Activated CD4-positive, alpha-beta T cell treated with anti-CD3 and anti-CD28 coated beads for 36 hours (primary cell): ENCODE measurements at regions not wholly inside any gene's neighbourhood (a gene's known extent, or its start where the extent isn't known, plus 50 kb on each side); places are given as distances from the start of the nearest gene placed in this dataset.
"Not testable (repeated sequence)": the region's sequence is repeated elsewhere in the genome, so short reads cannot be mapped to it uniquely, and the experiment has no call there.

ENCODE experiments used
- ATAC-seq: fragments of 200-7000 bp; cut with Tn5 transposase; one replicate; pipeline ENCODE4 v1.10.0; 2021; ENCODE audit warnings: mild to moderate bottlenecking, moderate library complexity
- CTCF ChIA-PET: fragments of 350-600 bp; sonication (Branson Sonifier 250); formaldehyde crosslinking; loops from one replicate; lab custom pipeline; 2021; ENCODE audit warnings: antibody characterized with exemption; lab: Charles Lee
- POLR2A ChIA-PET: fragments of 350-600 bp; sonication (Branson Sonifier 250); formaldehyde crosslinking; loops from one replicate; lab custom pipeline; 2021; ENCODE audit warnings: antibody characterized with exemption, inconsistent platforms; lab: Charles Lee
- DNase-seq: peaks from one replicate; pipeline ENCODE4 v3.0.0-alpha.2; 2020
- H3K27ac Mint-ChIP-seq: one replicate; pipeline ENCODE4 v1.8.0; 2021; ENCODE audit warnings: mixed read lengths
- H3K27me3 Mint-ChIP-seq: one replicate; pipeline ENCODE4 v1.8.0; 2021; ENCODE audit warnings: mixed read lengths
- H3K36me3 Mint-ChIP-seq: one replicate; pipeline ENCODE4 v1.8.0; 2021; ENCODE audit warnings: low read depth, mixed read lengths
- H3K4me1 Mint-ChIP-seq: one replicate; pipeline ENCODE4 v1.8.0; 2021; ENCODE audit warnings: mixed read lengths
- H3K4me3 Mint-ChIP-seq: one replicate; pipeline ENCODE4 v1.8.0; 2021; ENCODE audit warnings: mild to moderate bottlenecking, moderate library complexity, mixed read lengths
- H3K9me3 Mint-ChIP-seq: one replicate; pipeline ENCODE4 v1.8.0; 2021; ENCODE audit warnings: low read depth, mixed read lengths
- intact Hi-C, 2 experiments: fragments of 100-400 bp; cut with DNase I in 1 of 2; cut with micrococcal nuclease in 1 of 2; formaldehyde crosslinking; loops; one replicate each; pipeline versions ENCODE4 v1.14.2 to v1.15.1; 2022 to 2024; cut with DNase I, micrococcal nuclease

DNA sequence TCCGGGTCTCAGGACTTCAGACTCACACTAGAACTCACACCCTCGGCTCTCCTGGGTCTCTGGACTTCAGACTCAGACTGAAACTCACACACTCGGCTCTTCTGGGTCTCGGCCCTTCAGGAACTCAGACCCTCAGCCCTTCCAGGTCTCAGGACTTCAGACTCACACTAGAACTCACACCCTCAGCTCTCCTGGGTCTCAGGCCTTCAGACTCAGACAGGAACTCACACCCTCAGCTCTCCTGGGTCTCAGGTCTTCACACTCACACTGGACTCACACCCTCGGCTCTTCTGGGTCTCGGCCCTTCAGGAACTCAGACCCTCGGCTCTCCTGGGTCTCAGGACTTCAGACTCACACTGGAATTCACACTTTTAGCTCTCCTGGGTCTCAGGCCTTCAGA, 137.3 kb downstream of the CRLF2 start:
- peaks cover 6% of the 10 kb centered on the region for H3K27me3 Mint-ChIP-seq
- peaks cover 2% of the 10 kb centered on the region for H3K36me3 Mint-ChIP-seq
- DNase-seq (no peak), ATAC-seq (no peak)
- POLR2A ChIA-PET = no interaction called here
- H3K9me3 Mint-ChIP-seq = peaks cover 11% of the 10 kb centered on the region
- intact Hi-C loops = no loop called here
- H3K4me1 Mint-ChIP-seq = peaks cover 5% of the 10 kb centered on the region
- CTCF ChIA-PET = no interaction called here
- no peak overlapping the region for H3K27ac Mint-ChIP-seq
- H3K4me3 Mint-ChIP-seq = no peak overlapping the region

DNA sequence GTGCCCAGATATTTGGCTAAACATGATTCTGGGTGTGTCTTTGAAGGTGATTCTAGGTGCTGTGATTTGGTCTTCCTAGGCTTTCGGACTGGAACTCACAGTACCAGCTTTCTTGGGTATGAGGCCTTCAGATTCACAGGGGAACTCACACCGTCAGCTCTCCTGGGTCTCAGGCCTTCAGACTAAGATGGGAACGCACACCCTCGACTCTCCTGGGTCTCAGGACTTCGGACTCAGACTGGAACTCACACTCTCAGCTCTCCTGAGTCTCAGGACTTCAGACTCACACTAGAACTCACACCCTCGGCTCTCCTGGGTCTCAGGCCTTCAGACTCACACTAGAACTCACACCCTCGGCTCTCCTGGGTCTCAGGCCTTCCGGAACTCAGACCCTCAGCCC, 137.7 kb downstream of the CRLF2 start:
- ATAC-seq (no peak), DNase-seq (no peak)
- intact Hi-C loops = no loop called here
- ChIA-PET CTCF (no interaction called here), POLR2A (no interaction called here)
- peaks cover 2% of the 10 kb centered on the region for H3K36me3 Mint-ChIP-seq
- no peak overlapping the region for H3K4me3 Mint-ChIP-seq
- peaks cover 11% of the 10 kb centered on the region for H3K9me3 Mint-ChIP-seq
- no peak overlapping the region for H3K27ac Mint-ChIP-seq
- peaks cover 6% of the 10 kb centered on the region for H3K27me3 Mint-ChIP-seq
- H3K4me1 Mint-ChIP-seq = peaks cover 5% of the 10 kb centered on the region

DNA sequence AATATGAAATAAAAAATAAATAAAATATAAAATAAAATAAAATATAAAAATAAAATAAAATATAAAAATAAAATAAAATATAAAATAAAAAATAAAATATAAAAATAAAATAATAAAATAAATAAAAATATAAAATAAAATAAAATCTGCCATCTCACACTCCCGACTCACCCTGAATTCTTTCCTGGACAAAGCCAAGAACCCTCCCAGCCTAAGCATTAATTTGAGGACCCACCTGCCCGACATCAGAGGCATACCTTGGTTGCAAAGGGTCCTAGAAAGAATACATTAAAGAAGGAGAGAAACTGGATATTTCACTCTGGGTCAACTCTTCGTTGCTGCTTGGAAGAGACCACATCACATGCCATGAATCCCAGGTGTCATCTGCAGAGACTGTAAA, 138.3 kb downstream of the CRLF2 start:
- no peak for ATAC-seq
- peaks cover 5% of the 10 kb centered on the region for H3K4me1 Mint-ChIP-seq
- H3K4me3 Mint-ChIP-seq = peak overlapping the region; percentile 45
- peaks cover 5% of the 10 kb centered on the region for H3K27me3 Mint-ChIP-seq
- H3K36me3 Mint-ChIP-seq = peaks cover 2% of the 10 kb centered on the region
- intact Hi-C loops = no loop called here
- H3K27ac Mint-ChIP-seq = peak overlapping the region; percentile 65
- no peak for DNase-seq
- ChIA-PET CTCF (no interaction called here), POLR2A (no interaction called here)
- H3K9me3 Mint-ChIP-seq = peaks cover 11% of the 10 kb centered on the region

DNA sequence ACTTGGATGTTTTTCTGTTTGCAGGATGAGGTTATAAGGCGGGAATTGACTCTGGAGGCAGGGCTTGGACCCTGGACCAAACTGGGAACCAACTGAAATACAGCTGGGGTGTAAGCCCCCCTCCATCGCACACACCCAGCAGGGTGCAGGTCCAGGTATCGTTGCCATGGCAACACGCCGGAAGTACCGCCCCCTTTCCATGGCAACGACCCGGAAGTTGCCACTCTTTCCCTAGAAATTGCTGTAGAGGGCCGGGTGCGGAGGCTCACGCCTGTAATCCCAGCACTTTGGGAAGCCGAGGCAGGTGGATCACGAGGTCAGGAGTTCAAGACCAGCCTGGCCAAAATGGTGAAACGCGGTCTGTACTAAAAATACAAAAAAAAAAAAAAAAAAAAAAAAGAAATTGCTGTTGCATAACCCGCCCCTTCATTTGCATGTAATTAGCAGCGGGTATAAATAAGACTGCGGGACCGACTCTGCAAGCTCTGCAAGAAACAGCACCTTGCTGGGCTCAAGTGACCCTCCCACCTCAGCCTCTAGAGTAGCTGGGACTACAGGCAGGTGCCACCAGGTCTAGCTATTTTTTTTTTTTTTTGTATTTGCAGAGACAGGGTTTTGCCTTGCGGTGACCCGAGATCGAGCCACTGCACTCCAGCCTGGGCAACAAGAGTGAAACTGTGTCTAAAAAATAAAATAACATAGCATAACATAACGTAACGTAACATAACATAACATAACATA, 139.6 kb downstream of the CRLF2 start:
- Mint-ChIP-seq H3K36me3 (peaks cover 2% of the 10 kb centered on the region), H3K9me3 (peaks cover 11% of the 10 kb centered on the region), H3K27me3 (peaks cover 4% of the 10 kb centered on the region), H3K4me3 (no peak overlapping the region), H3K4me1 (peaks cover 5% of the 10 kb centered on the region), H3K27ac (no peak overlapping the region)
- ATAC-seq (no peak), DNase-seq (peak; percentile 8)
- CTCF ChIA-PET = no interaction called here
- intact Hi-C loops = no loop called here
- POLR2A ChIA-PET = no interaction called here

DNA sequence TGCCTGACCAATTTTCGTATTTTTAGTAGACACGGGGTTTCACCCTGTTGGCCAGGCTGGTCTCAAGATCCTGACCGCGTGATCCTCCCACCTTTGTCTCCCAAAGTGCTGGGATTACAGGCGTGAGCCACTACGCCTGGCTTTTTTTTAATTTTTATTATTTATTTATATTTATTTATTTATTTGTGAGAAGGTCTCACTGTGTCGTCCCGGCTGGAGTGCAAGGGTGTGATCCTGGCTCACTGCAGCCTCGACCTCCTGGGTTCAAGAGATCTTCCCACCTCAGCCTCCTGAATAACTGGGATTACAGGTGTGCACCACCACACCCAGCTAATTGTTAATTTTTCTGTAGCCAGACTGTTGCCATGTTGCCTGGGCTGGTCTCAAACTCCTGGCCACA, 141.1 kb downstream of the CRLF2 start:
- peaks cover 11% of the 10 kb centered on the region for H3K9me3 Mint-ChIP-seq
- ChIA-PET CTCF (no interaction called here), POLR2A (no interaction called here)
- no peak overlapping the region for H3K4me3 Mint-ChIP-seq
- intact Hi-C loops = no loop called here
- DNase-seq (no peak), ATAC-seq (no peak)
- H3K27ac Mint-ChIP-seq = no peak overlapping the region
- peaks cover 2% of the 10 kb centered on the region for H3K36me3 Mint-ChIP-seq
- no peaks in the 10 kb centered on the region for H3K4me1 Mint-ChIP-seq
- peaks cover 2% of the 10 kb centered on the region for H3K27me3 Mint-ChIP-seq

DNA sequence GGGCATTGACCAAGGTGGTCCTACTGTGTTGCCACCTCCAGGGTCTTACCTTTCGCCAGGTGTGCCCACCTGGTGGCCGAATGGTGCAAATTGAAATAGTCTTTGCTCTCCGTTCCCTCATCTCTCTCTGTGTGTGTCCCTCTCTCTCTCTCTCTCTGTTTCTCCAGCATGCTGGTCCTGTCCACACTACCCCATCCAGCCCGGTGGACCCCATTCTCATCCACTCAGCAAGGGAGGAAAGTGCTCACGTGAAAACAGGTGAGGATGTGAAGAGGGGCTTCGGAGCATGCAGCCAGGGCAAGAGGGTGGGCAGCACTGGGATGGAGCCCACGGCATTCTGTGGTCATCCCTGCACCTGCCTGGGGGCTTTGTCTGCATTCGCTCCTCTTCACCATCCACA, 150.1 kb downstream of the CRLF2 start:
- CTCF ChIA-PET = no interaction called here

DNA sequence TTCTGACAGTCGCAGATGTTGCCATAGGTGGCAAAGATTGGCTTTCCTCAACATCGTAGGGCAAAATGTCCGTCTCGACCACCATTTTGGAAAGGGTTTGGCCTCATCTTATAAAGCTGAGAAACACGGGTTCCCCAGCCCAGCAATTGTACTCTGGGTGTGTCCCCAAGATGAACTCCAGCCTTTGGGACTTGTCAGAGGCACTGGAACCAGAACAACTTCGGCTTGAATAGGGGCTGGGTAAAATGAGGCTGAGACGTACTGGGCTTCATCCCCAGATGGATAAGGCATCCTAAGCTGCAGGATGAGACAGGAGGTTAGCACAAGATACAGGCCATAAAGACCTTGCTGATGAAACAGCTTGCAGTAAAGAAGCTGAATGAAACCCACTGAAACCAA, 151.9 kb downstream of the CRLF2 start:
- H3K27me3 Mint-ChIP-seq = peaks cover 2% of the 10 kb centered on the region
- ATAC-seq (no peak), DNase-seq (no peak)
- POLR2A ChIA-PET = no interaction called here
- H3K9me3 Mint-ChIP-seq = peaks cover 9% of the 10 kb centered on the region
- CTCF ChIA-PET = no interaction called here
- no peak overlapping the region for H3K4me3 Mint-ChIP-seq
- H3K4me1 Mint-ChIP-seq = no peaks in the 10 kb centered on the region
- intact Hi-C loops = no loop called here
- H3K36me3 Mint-ChIP-seq = peaks cover 4% of the 10 kb centered on the region
- H3K27ac Mint-ChIP-seq = no peak overlapping the region

More for the DNA sequence above, 150.1 kb downstream of the CRLF2 start:
- Mint-ChIP-seq H3K27ac (no peak overlapping the region), H3K4me3 (no peak overlapping the region), H3K4me1 (no peaks in the 10 kb centered on the region), H3K9me3 (peaks cover 9% of the 10 kb centered on the region), H3K27me3 (peaks cover 2% of the 10 kb centered on the region), H3K36me3 (peaks cover 4% of the 10 kb centered on the region)
- DNase-seq (no peak), ATAC-seq (no peak)
- intact Hi-C loops = no loop called here
- POLR2A ChIA-PET = no interaction called here

DNA sequence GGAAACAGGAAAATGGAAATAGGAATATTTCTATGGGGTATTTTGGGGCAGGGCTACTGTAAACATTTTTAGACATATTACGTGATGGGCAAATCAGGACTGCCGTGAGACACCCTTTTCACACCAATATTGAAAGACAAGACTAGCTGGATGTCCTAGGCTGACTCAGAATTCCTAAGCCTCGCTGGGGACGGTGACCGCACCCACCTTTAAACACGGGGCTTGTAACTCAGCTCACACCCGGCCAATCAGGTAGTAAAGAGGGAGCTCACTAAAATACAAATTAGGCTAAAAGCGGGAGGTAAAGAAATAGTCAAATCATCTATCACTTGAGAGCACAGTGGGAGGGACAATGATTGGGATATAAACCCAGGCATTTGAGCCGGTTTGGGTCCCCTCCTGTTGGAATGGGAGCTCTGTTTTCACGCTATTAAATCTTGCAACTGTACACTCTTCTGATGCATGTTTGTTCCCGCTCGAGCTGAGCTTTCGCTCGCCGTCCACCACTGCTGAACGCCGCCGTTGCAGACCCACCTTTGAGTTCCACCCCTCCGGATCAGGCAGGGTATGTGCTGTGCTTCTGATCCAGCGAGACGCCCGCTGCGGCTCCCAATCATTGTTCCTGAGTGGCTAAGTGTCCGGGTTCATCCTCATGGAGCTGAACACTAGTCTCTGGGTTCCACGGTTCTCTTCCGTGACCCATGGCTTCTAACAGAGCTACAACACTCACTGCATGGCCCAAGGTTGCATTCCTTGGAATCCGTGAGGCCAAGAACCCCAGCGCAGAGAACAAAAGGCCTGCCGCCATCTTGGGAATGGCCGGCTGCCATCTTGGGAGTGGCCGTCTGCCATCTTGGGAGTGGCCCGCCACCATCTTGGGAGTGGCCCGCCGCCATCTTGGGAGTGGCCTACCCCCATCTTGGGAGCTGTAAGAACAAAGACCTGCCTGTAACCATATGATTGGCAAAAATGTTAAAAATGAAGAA, 152.6 kb downstream of the CRLF2 start:
- ChIA-PET POLR2A (no interaction called here), CTCF (no interaction called here)
- Mint-ChIP-seq H3K4me1 (no peaks in the 10 kb centered on the region), H3K27ac (no peak overlapping the region), H3K36me3 (peaks cover 4% of the 10 kb centered on the region), H3K27me3 (peaks cover 2% of the 10 kb centered on the region), H3K9me3 (peaks cover 9% of the 10 kb centered on the region), H3K4me3 (no peak overlapping the region)
- DNase-seq = no peak
- ATAC-seq = no peak
- intact Hi-C loops = no loop called here

DNA sequence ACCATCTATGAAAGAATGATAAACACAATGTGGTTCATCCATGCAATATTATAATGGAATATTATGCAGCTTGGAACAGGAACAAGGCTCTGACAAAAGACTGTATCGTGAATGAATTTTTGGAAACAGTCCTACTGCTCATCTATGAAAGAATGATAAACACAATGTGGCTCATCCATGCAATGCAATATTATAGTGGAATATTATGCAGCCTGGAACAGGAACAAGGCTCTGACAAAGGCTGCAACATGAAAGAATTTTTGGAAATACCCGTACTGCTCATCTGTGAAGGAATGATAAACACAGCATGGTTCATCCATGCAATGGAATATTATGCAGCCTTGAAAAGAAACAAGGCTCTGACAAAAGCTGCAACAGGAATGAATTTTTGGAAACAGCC, 158.8 kb downstream of the CRLF2 start:
- DNase-seq, H3K27me3 Mint-ChIP-seq, intact Hi-C loops, H3K9me3 Mint-ChIP-seq, ATAC-seq, H3K36me3 Mint-ChIP-seq, POLR2A ChIA-PET, H3K4me3 Mint-ChIP-seq, H3K27ac Mint-ChIP-seq, CTCF ChIA-PET, H3K4me1 Mint-ChIP-seq: not testable (repeated sequence)

DNA sequence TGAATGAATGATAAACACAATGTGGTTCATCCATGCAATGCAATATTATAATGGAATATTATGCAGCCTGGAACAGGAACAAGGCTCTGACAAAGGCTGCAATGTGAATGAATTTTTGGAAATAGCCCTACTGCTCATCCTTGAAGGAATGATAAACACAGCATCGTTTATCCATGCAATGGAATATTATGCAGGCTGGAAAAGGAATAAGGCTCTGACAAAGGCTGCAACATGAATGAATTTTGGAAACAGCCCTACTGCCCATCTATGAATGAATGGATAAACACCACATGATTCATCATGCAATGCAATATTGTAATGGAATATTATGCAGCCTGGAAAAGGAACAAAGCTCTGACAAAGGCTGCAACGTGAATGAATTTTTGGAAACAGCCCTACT, 159.4 kb downstream of the CRLF2 start:
- H3K27me3 Mint-ChIP-seq = no peaks in the 10 kb centered on the region
- peaks cover 8% of the 10 kb centered on the region for H3K9me3 Mint-ChIP-seq
- H3K4me1 Mint-ChIP-seq = no peaks in the 10 kb centered on the region
- intact Hi-C loops = no loop called here
- H3K4me3 Mint-ChIP-seq = no peak overlapping the region
- no peak for ATAC-seq
- no peak for DNase-seq
- H3K27ac Mint-ChIP-seq = no peak overlapping the region
- CTCF ChIA-PET = no interaction called here
- no peaks in the 10 kb centered on the region for H3K36me3 Mint-ChIP-seq
- POLR2A ChIA-PET = no interaction called here

DNA sequence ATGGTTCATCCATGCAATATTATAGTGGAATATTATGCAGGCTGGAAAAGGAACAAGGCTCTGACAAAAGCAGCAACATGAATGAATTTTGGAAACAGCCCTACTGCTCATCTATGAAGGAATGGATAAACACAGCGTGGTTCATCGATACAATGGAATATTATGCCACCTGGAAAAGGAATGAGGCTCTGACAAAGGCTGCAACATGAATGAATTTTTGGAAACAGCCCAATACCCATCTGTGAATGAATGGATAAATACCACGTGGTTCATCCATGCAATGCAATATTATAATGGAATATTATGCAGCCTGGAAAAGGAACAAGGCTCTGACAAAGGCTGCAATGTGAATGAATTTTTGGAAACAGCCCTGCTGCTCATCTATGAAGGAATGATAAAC, 160.4 kb downstream of the CRLF2 start:
- Mint-ChIP-seq H3K9me3 (peaks cover 12% of the 10 kb centered on the region), H3K4me1 (no peaks in the 10 kb centered on the region), H3K36me3 (no peaks in the 10 kb centered on the region), H3K27me3 (no peaks in the 10 kb centered on the region), H3K27ac (no peak overlapping the region), H3K4me3 (no peak overlapping the region)
- ChIA-PET POLR2A (no interaction called here), CTCF (no interaction called here)
- ATAC-seq (no peak), DNase-seq (no peak)
- intact Hi-C loops = no loop called here

DNA sequence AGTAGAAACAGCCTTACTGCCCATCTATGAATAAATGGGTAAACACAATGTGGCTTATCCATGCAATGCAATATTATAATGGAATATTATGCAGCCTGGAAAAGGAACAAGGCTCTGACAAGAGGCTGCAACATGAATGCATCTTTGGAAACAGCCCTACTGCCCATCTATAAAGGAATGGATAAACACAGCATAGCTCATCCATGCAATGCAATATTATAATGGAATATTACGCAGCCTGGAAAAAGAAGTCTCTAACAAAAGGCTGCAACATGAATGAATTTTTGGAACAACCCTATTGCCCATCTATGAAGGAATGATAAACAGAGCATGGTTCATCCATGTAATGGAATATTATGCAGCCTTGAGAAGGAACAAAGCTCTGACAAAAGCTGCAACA, 161.0 kb downstream of the CRLF2 start:
- DNase-seq (no peak), ATAC-seq (no peak)
- Mint-ChIP-seq H3K4me1 (no peaks in the 10 kb centered on the region), H3K9me3 (peaks cover 12% of the 10 kb centered on the region), H3K4me3 (no peak overlapping the region), H3K27ac (no peak overlapping the region), H3K27me3 (no peaks in the 10 kb centered on the region), H3K36me3 (no peaks in the 10 kb centered on the region)
- ChIA-PET CTCF (no interaction called here), POLR2A (no interaction called here)
- intact Hi-C loops = no loop called here
